Activated CD8-positive, alpha-beta T cell treated with anti-CD3 and anti-CD28 coated beads, Interleukin-2, amount 10 ng/mL, durations not matched to agents 7 days and 5 days (primary cell): ENCODE measurements at regions not wholly inside any gene's neighbourhood (a gene's known extent, or its start where the extent isn't known, plus 50 kb on each side); places are given as distances from the start of the nearest gene placed in this dataset.
A peak's percentile ranks its signal among the peaks of the same experiment; 100 is the strongest.

ENCODE experiments used
- ATAC-seq: fragments of 150-1000 bp; cut with Tn5 transposase; one replicate; pipeline ENCODE4 v1.10.0; 2021; ENCODE audit warnings: moderate library complexity
- CTCF ChIA-PET: fragments of 350-600 bp; sonication (Branson Sonifier 250); formaldehyde crosslinking; loops from one replicate; lab custom pipeline; 2021; ENCODE audit warnings: antibody characterized with exemption; lab: Charles Lee
- POLR2A ChIA-PET: fragments of 350-600 bp; sonication (Branson Sonifier 250); formaldehyde crosslinking; loops from one replicate; lab custom pipeline; 2021; ENCODE audit warnings: antibody characterized with exemption; lab: Charles Lee
- DNase-seq: peaks from one replicate; pipeline ENCODE4 v3.0.0-alpha.2; 2020
- H3K27ac Mint-ChIP-seq: one replicate; pipeline ENCODE4 v1.8.0; 2021; ENCODE audit warnings: mild to moderate bottlenecking, mixed read lengths
- H3K27me3 Mint-ChIP-seq: one replicate; pipeline ENCODE4 v1.8.0; 2021; ENCODE audit warnings: low read depth, mixed read lengths
- H3K36me3 Mint-ChIP-seq: one replicate; pipeline ENCODE4 v1.8.0; 2021; ENCODE audit warnings: low read depth, mixed read lengths
- H3K4me1 Mint-ChIP-seq: one replicate; pipeline ENCODE4 v1.8.0; 2021; ENCODE audit warnings: low read depth, mixed read lengths
- H3K4me3 Mint-ChIP-seq: one replicate; pipeline ENCODE4 v1.8.0; 2021; ENCODE audit warnings: mild to moderate bottlenecking, mixed read lengths
- H3K9me3 Mint-ChIP-seq: one replicate; pipeline ENCODE4 v1.8.0; 2022; ENCODE audit warnings: mixed read lengths; ENCODE audit not compliant: insufficient read depth

- ChIA-PET CTCF (interaction anchor here (0.6 kb wide), 1 partner anchor 24 kb away, joined by 3 read pairs; no protein-coding TSS in a partner anchor), POLR2A (no interaction called here)
- Mint-ChIP-seq H3K4me3 (no peak overlapping the region), H3K27me3 (peaks cover 23% of the 10 kb centered on the region), H3K9me3 (no peaks in the 10 kb centered on the region), H3K27ac (no peak overlapping the region), H3K36me3 (no peaks in the 10 kb centered on the region), H3K4me1 (no peaks in the 10 kb centered on the region)
- no peak for ATAC-seq
- no peak for DNase-seq
These were observed 194.9 kb upstream of the UMPS start for GRCh38 chr3:124535306-124535705.

DNA sequence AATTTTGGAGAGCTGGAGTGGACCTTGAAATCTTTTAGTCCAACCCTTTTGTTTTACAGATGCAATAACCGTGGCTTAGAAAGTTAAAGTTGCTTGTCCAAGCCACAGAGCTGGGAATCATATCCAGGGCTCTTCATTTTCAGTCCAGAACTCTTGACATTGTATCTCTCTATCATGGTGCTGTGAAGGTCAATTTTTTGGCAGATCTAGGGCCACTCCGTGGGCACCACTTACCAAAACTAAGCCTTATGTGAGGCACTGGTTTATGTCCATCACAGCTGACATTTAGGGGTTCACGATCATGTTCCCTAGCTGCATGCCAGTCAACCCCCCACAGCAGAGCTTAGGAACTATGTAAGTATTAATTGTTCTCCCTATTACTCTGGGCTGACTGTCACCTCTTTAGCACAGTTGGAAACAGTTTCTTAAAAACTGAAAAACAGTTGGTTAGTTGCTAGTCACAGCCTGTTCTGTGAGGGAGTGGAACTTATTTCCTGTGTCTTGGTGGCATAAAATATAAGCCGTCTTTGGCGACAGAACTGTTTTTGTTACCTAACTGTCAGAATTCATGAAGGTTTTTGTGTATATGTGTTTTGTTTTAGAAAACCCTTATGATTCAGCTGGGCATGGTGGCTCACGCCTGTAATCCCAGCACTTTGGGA is 189.6 kb upstream of the UMPS start:
- Mint-ChIP-seq H3K27ac (no peak overlapping the region), H3K4me3 (no peak overlapping the region), H3K9me3 (no peaks in the 10 kb centered on the region), H3K27me3 (peaks cover 26% of the 10 kb centered on the region), H3K4me1 (no peaks in the 10 kb centered on the region), H3K36me3 (no peaks in the 10 kb centered on the region)
- CTCF ChIA-PET: interaction anchor here (0.6 kb wide), 1 partner anchor 19 kb away, joined by 3 read pairs; no protein-coding TSS in a partner anchor
- DNase-seq (no peak), ATAC-seq (no peak)
- POLR2A ChIA-PET: interaction anchor here (0.6 kb wide), 1 partner anchor 10 kb away, joined by 3 read pairs; no protein-coding TSS in a partner anchor

- no peak overlapping the region for H3K4me3 Mint-ChIP-seq
- no peaks in the 10 kb centered on the region for H3K36me3 Mint-ChIP-seq
- ATAC-seq (no peak), DNase-seq (no peak)
- ChIA-PET POLR2A (no interaction called here), CTCF (no interaction called here)
- H3K4me1 Mint-ChIP-seq: no peaks in the 10 kb centered on the region
- peaks cover 35% of the 10 kb centered on the region for H3K27me3 Mint-ChIP-seq
- H3K9me3 Mint-ChIP-seq: no peaks in the 10 kb centered on the region
- no peak overlapping the region for H3K27ac Mint-ChIP-seq
These were observed 187.9 kb upstream of the UMPS start for GRCh38 chr3:124542214-124542869.

DNA sequence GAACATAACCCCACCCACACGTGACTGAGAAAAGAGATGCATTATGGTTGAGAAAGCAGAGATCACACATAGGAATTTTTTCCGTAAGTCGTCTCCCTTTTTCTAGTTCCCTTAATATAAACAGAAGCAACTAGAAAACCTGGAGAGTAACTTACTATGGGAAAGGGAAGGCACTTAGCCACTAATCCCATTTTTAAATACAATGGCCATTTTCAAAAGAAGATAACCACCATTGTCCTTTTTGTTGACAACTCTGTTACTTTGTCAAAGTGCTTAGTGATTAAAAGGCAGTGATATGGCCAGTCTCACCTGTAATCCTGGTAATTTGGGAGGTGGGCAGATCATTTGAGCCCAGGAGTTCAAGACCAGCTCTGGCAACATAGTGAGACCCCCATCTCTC is 184.4 kb upstream of the UMPS start:
- ChIA-PET POLR2A (no interaction called here), CTCF (interaction anchor here (6.8 kb wide), 1 partner anchor 14 kb away, joined by 44 read pairs; no protein-coding TSS in a partner anchor)
- no peak for DNase-seq
- H3K4me1 Mint-ChIP-seq: no peaks in the 10 kb centered on the region
- H3K4me3 Mint-ChIP-seq: no peak overlapping the region
- H3K27ac Mint-ChIP-seq: no peak overlapping the region
- peaks cover 54% of the 10 kb centered on the region for H3K27me3 Mint-ChIP-seq
- no peak for ATAC-seq
- no peaks in the 10 kb centered on the region for H3K9me3 Mint-ChIP-seq
- H3K36me3 Mint-ChIP-seq: no peaks in the 10 kb centered on the region

DNA sequence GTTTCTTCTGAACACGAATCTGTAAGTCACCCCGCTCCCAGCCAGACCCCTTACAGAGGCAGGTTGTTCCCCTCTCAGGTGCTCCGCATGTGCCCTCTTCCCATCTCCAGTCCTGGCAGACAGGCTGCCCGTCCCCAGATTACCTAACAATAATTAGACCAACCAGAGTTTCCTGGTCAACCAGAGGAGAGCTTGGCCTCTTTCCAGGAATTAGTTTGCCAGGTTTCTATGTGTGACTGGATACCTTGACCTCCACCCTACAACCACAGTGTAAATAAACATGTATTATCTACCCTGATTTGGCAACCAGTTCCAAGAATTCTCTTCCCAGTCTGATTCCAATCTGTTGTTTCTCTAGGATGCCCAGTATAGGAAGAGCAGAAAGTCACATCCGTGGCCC is 178.0 kb upstream of the UMPS start:
- Mint-ChIP-seq H3K27me3 (peaks cover 70% of the 10 kb centered on the region), H3K4me1 (peaks cover 11% of the 10 kb centered on the region), H3K4me3 (no peak overlapping the region), H3K9me3 (no peaks in the 10 kb centered on the region), H3K36me3 (no peaks in the 10 kb centered on the region), H3K27ac (no peak overlapping the region)
- no peak for ATAC-seq
- ChIA-PET POLR2A (no interaction called here), CTCF (interaction anchor here (6.8 kb wide), 1 partner anchor 8 kb away, joined by 44 read pairs; no protein-coding TSS in a partner anchor)
- DNase-seq: no peak

- Mint-ChIP-seq H3K27me3 (peaks cover 69% of the 10 kb centered on the region), H3K4me1 (peaks cover 11% of the 10 kb centered on the region), H3K27ac (no peak overlapping the region), H3K4me3 (no peak overlapping the region), H3K9me3 (no peaks in the 10 kb centered on the region), H3K36me3 (no peaks in the 10 kb centered on the region)
- CTCF ChIA-PET: interaction anchor here (0.9 to 1.3 kb wide), 3 partner anchors 11 to 136 kb away, joined by 3 to 7 read pairs (median 3); no protein-coding TSS in a partner anchor
- peak; percentile 47 for DNase-seq
- POLR2A ChIA-PET: interaction anchor here (0.5 kb wide), 1 partner anchor 178 kb away, joined by 4 read pairs; no protein-coding TSS in a partner anchor
- ATAC-seq: peak; percentile 69
These were observed 177.1 kb upstream of the UMPS start for GRCh38 chr3:124553178-124553577.

DNA sequence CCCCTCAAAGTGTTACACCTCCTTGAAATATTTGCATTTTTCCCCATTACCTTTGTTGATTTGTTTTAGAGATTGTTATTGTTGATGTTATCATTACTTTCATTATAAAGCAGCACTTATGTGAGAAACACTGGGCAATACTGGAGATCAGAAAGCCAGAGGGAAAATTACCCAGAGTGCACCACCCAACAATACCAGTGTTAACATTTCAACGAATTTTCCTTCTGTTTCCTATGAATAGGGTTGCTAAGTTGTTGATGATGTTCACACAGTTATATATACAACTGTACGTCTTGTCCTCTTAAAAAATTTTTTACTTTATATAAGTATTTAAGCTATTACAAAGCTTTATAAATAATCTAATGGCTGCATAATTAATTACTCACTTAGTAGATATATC is 173.6 kb upstream of the UMPS start:
- Mint-ChIP-seq H3K36me3 (no peaks in the 10 kb centered on the region), H3K4me3 (no peak overlapping the region), H3K9me3 (no peaks in the 10 kb centered on the region), H3K27me3 (peaks cover 64% of the 10 kb centered on the region), H3K4me1 (peaks cover 11% of the 10 kb centered on the region), H3K27ac (no peak overlapping the region)
- CTCF ChIA-PET: interaction anchor here (0.8 to 6.4 kb wide), 2 partner anchors 15 to 131 kb away, joined by 3 to 44 read pairs; no protein-coding TSS in a partner anchor
- DNase-seq: no peak
- ATAC-seq: no peak
- POLR2A ChIA-PET: no interaction called here

DNA sequence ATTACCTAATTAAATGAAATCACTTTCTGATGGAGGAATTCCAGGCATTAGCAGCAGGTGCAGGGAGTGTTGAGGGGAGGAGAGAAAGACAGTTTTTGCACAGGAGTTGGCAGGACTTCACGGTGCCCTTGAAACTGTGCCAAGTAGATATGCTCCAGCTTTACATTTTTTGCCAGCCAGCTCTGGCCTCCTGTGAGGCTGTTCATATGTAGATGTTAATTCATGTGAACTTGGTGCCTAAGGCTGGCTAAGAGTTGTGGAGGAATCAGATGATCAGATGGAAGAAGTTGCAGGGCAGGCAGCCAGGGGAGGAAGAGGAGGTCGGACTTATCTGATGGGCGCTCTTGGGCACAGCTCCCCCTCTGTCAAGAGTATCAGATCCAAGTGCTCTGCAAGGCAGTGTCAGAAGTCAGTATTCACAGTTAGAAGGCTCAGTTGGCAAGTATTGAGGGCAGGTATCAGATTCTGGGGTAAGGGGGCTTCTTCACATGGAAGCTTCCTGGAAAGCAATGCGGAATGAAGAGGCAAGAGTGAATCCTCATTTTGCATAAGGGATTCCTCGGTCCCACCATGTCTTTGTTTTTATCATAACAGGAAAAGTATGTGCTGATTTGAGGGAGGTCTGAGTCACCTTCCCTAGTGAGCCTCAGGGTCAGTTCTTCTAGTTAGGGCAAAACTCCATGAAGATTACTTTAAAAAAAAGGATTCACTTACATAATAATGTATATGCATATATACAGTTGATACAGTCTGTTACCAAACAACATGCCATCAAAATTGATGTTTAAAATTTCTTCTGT is 172.6 kb upstream of the UMPS start:
- Mint-ChIP-seq H3K4me3 (no peak overlapping the region), H3K27ac (no peak overlapping the region), H3K9me3 (no peaks in the 10 kb centered on the region), H3K27me3 (peaks cover 64% of the 10 kb centered on the region), H3K4me1 (peaks cover 11% of the 10 kb centered on the region), H3K36me3 (no peaks in the 10 kb centered on the region)
- ATAC-seq (no peak), DNase-seq (no peak)
- ChIA-PET CTCF (interaction anchor here (0.8 to 6.4 kb wide), 6 partner anchors 12 to 130 kb away, joined by 3 to 44 read pairs (median 3); no protein-coding TSS in a partner anchor), POLR2A (no interaction called here)

DNA sequence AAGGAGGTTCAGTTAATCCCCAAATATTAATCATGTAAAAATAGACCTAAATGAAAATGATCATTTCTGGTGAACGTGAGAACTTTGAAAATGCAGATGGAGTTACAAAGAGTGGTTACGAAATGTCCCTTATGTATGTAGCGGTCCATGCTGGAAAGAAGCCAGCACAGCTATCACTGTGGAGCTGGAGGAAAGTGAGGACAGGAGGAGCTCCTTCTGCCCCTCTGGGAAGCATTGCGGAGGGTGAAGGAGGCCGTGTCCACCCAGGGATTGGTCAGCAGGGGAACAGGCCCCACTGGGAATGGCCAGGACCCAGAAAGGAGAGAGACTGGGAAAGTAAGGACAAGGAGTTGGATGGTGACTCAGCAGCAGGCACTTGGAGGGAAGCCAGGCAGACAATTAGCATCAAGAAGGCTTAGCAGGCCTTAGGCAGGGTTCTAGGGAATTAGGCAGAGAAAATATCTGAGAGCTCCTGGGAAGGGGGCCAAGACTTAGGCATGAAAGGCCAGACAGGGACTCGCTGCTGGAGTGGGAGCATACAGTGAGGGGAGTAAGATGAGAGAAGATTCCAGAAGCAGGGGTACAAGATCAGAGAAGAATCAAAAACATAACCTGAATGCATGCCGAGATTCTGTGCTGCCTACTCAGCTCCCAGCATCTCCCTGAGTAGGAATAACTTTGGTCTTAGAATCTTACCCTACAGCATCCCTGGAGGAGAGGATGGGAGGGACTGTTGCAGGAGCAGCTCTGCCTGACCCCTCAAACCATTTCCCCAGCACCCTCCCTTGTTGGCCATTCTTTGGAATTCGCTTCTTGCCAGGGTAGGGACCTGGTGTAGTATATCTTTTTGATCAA is 171.0 kb upstream of the UMPS start:
- ATAC-seq: no peak

GRCh38 chr3:124559846-124560574 is 170.2 kb upstream of the UMPS start:
- ChIA-PET POLR2A (interaction anchor here (1.4 kb wide), 1 partner anchor 129 kb away, joined by 6 read pairs; no protein-coding TSS in a partner anchor), CTCF (interaction anchor here (0.6 to 6.4 kb wide), 24 partner anchors 10 to 1473 kb away, joined by 3 to 44 read pairs (median 4); no protein-coding TSS in a partner anchor)
- H3K36me3 Mint-ChIP-seq: no peaks in the 10 kb centered on the region
- no peak overlapping the region for H3K4me3 Mint-ChIP-seq
- H3K9me3 Mint-ChIP-seq: no peaks in the 10 kb centered on the region
- DNase-seq (peak; percentile 77), ATAC-seq (peak; percentile 84)
- no peak overlapping the region for H3K27ac Mint-ChIP-seq
- peaks cover 60% of the 10 kb centered on the region for H3K27me3 Mint-ChIP-seq
- H3K4me1 Mint-ChIP-seq: no peaks in the 10 kb centered on the region

More for the DNA sequence above, 171.0 kb upstream of the UMPS start:
- H3K36me3 Mint-ChIP-seq: no peaks in the 10 kb centered on the region
- no peak overlapping the region for H3K4me3 Mint-ChIP-seq
- H3K27me3 Mint-ChIP-seq: peaks cover 67% of the 10 kb centered on the region
- ChIA-PET POLR2A (interaction anchor here (1.4 kb wide), 1 partner anchor 130 kb away, joined by 6 read pairs; no protein-coding TSS in a partner anchor), CTCF (interaction anchor here (0.6 to 6.4 kb wide), 23 partner anchors 10 to 1474 kb away, joined by 3 to 44 read pairs (median 3); no protein-coding TSS in a partner anchor)
- H3K9me3 Mint-ChIP-seq: no peaks in the 10 kb centered on the region
- H3K27ac Mint-ChIP-seq: no peak overlapping the region
- H3K4me1 Mint-ChIP-seq: no peaks in the 10 kb centered on the region
- no peak for DNase-seq
